Activated CD4-positive, alpha-beta T cell treated with anti-CD3 and anti-CD28 coated beads for 36 hours (primary cell): ENCODE measurements at regions not wholly inside any gene's neighbourhood (a gene's known extent, or its start where the extent isn't known, plus 50 kb on each side); places are given as distances from the start of the nearest gene placed in this dataset.

ENCODE experiments used
- ATAC-seq: fragments of 200-7000 bp; cut with Tn5 transposase; one replicate; pipeline ENCODE4 v1.10.0; 2021; ENCODE audit warnings: mild to moderate bottlenecking, moderate library complexity
- CTCF ChIA-PET: fragments of 350-600 bp; sonication (Branson Sonifier 250); formaldehyde crosslinking; loops from one replicate; lab custom pipeline; 2021; ENCODE audit warnings: antibody characterized with exemption; lab: Charles Lee
- POLR2A ChIA-PET: fragments of 350-600 bp; sonication (Branson Sonifier 250); formaldehyde crosslinking; loops from one replicate; lab custom pipeline; 2021; ENCODE audit warnings: antibody characterized with exemption, inconsistent platforms; lab: Charles Lee
- DNase-seq: peaks from one replicate; pipeline ENCODE4 v3.0.0-alpha.2; 2020
- H3K27ac Mint-ChIP-seq: one replicate; pipeline ENCODE4 v1.8.0; 2021; ENCODE audit warnings: mixed read lengths
- H3K27me3 Mint-ChIP-seq: one replicate; pipeline ENCODE4 v1.8.0; 2021; ENCODE audit warnings: mixed read lengths
- H3K36me3 Mint-ChIP-seq: one replicate; pipeline ENCODE4 v1.8.0; 2021; ENCODE audit warnings: low read depth, mixed read lengths
- H3K4me1 Mint-ChIP-seq: one replicate; pipeline ENCODE4 v1.8.0; 2021; ENCODE audit warnings: mixed read lengths
- H3K4me3 Mint-ChIP-seq: one replicate; pipeline ENCODE4 v1.8.0; 2021; ENCODE audit warnings: mild to moderate bottlenecking, moderate library complexity, mixed read lengths
- H3K9me3 Mint-ChIP-seq: one replicate; pipeline ENCODE4 v1.8.0; 2021; ENCODE audit warnings: low read depth, mixed read lengths
- intact Hi-C, 2 experiments: fragments of 100-400 bp; cut with DNase I in 1 of 2; cut with micrococcal nuclease in 1 of 2; formaldehyde crosslinking; loops; one replicate each; pipeline versions ENCODE4 v1.14.2 to v1.15.1; 2022 to 2024; cut with DNase I, micrococcal nuclease

GRCh38 chr19:31991984-31992655 is 353.3 kb upstream of the ZNF507 start:
- DNase-seq = no peak
- ChIA-PET CTCF (interaction anchor here (1.6 kb wide), 1 partner anchor 232 kb away, joined by 4 read pairs; no protein-coding TSS in a partner anchor), POLR2A (no interaction called here)
- intact Hi-C loops = no loop called here
- ATAC-seq = no peak
- H3K4me3 Mint-ChIP-seq = no peak overlapping the region
- peaks cover 5% of the 10 kb centered on the region for H3K27me3 Mint-ChIP-seq
- H3K9me3 Mint-ChIP-seq = peaks cover 5% of the 10 kb centered on the region
- H3K4me1 Mint-ChIP-seq = no peaks in the 10 kb centered on the region
- no peak overlapping the region for H3K27ac Mint-ChIP-seq
- no peaks in the 10 kb centered on the region for H3K36me3 Mint-ChIP-seq

- CTCF ChIA-PET = no interaction called here
- peaks cover 8% of the 10 kb centered on the region for H3K9me3 Mint-ChIP-seq
- DNase-seq = no peak
- POLR2A ChIA-PET = no interaction called here
- no peak overlapping the region for H3K27ac Mint-ChIP-seq
- H3K4me3 Mint-ChIP-seq = no peak overlapping the region
- ATAC-seq = no peak
- H3K4me1 Mint-ChIP-seq = no peaks in the 10 kb centered on the region
- H3K36me3 Mint-ChIP-seq = no peaks in the 10 kb centered on the region
- peaks cover 5% of the 10 kb centered on the region for H3K27me3 Mint-ChIP-seq
- intact Hi-C loops = no loop called here
These were observed 352.7 kb upstream of the ZNF507 start for GRCh38 chr19:31992750-31993149.

GRCh38 chr19:31995546-31995945 is 349.9 kb upstream of the ZNF507 start:
- no peak for DNase-seq
- Mint-ChIP-seq H3K9me3 (peaks cover 6% of the 10 kb centered on the region), H3K27me3 (peaks cover 2% of the 10 kb centered on the region), H3K4me1 (no peaks in the 10 kb centered on the region), H3K27ac (no peak overlapping the region), H3K4me3 (no peak overlapping the region), H3K36me3 (no peaks in the 10 kb centered on the region)
- CTCF ChIA-PET = no interaction called here
- intact Hi-C loops = no loop called here
- POLR2A ChIA-PET = no interaction called here
- ATAC-seq = no peak

GRCh38 chr19:32010071-32010470 is 335.3 kb upstream of the ZNF507 start:
- Mint-ChIP-seq H3K36me3 (no peaks in the 10 kb centered on the region), H3K4me3 (no peak overlapping the region), H3K9me3 (peaks cover 2% of the 10 kb centered on the region), H3K27ac (no peak overlapping the region), H3K27me3 (no peaks in the 10 kb centered on the region), H3K4me1 (no peaks in the 10 kb centered on the region)
- ChIA-PET CTCF (no interaction called here), POLR2A (no interaction called here)
- DNase-seq (no peak), ATAC-seq (no peak)
- intact Hi-C loops = no loop called here

GRCh38 chr19:32012206-32012605 is 333.2 kb upstream of the ZNF507 start:
- intact Hi-C loops = no loop called here
- H3K27me3 Mint-ChIP-seq = no peaks in the 10 kb centered on the region
- H3K9me3 Mint-ChIP-seq = peaks cover under 1% of the 10 kb centered on the region
- no peak overlapping the region for H3K4me3 Mint-ChIP-seq
- H3K27ac Mint-ChIP-seq = no peak overlapping the region
- DNase-seq = no peak
- H3K36me3 Mint-ChIP-seq = no peaks in the 10 kb centered on the region
- ChIA-PET CTCF (no interaction called here), POLR2A (no interaction called here)
- H3K4me1 Mint-ChIP-seq = no peaks in the 10 kb centered on the region
- no peak for ATAC-seq

GRCh38 chr19:32012886-32013631 is 332.4 kb upstream of the ZNF507 start:
- H3K36me3 Mint-ChIP-seq = no peaks in the 10 kb centered on the region
- ChIA-PET CTCF (no interaction called here), POLR2A (no interaction called here)
- H3K4me3 Mint-ChIP-seq = no peak overlapping the region
- ATAC-seq = no peak
- intact Hi-C loops = no loop called here
- no peaks in the 10 kb centered on the region for H3K27me3 Mint-ChIP-seq
- H3K4me1 Mint-ChIP-seq = no peaks in the 10 kb centered on the region
- H3K27ac Mint-ChIP-seq = no peak overlapping the region
- DNase-seq = no peak
- H3K9me3 Mint-ChIP-seq = no peaks in the 10 kb centered on the region

GRCh38 chr19:32017176-32017953 is 328.0 kb upstream of the ZNF507 start:
- DNase-seq (no peak), ATAC-seq (no peak)
- no peaks in the 10 kb centered on the region for H3K27me3 Mint-ChIP-seq
- CTCF ChIA-PET = no interaction called here
- no peaks in the 10 kb centered on the region for H3K4me1 Mint-ChIP-seq
- no peaks in the 10 kb centered on the region for H3K36me3 Mint-ChIP-seq
- no peak overlapping the region for H3K27ac Mint-ChIP-seq
- intact Hi-C loops = no loop called here
- POLR2A ChIA-PET = no interaction called here
- peaks cover 2% of the 10 kb centered on the region for H3K9me3 Mint-ChIP-seq
- H3K4me3 Mint-ChIP-seq = no peak overlapping the region

GRCh38 chr19:32018014-32018413 is 327.4 kb upstream of the ZNF507 start:
- ATAC-seq (no peak), DNase-seq (no peak)
- ChIA-PET CTCF (no interaction called here), POLR2A (no interaction called here)
- Mint-ChIP-seq H3K9me3 (peaks cover 2% of the 10 kb centered on the region), H3K27ac (no peak overlapping the region), H3K36me3 (no peaks in the 10 kb centered on the region), H3K4me3 (no peak overlapping the region), H3K27me3 (no peaks in the 10 kb centered on the region), H3K4me1 (no peaks in the 10 kb centered on the region)
- intact Hi-C loops = no loop called here

GRCh38 chr19:32020538-32020937 is 324.9 kb upstream of the ZNF507 start:
- Mint-ChIP-seq H3K27ac (no peak overlapping the region), H3K4me1 (no peaks in the 10 kb centered on the region), H3K4me3 (no peak overlapping the region), H3K36me3 (no peaks in the 10 kb centered on the region), H3K27me3 (no peaks in the 10 kb centered on the region), H3K9me3 (peaks cover 4% of the 10 kb centered on the region)
- ChIA-PET POLR2A (no interaction called here), CTCF (no interaction called here)
- ATAC-seq = no peak
- no peak for DNase-seq
- intact Hi-C loops = no loop called here

GRCh38 chr19:32022044-32022640 is 323.3 kb upstream of the ZNF507 start:
- Mint-ChIP-seq H3K36me3 (no peaks in the 10 kb centered on the region), H3K9me3 (peaks cover 6% of the 10 kb centered on the region), H3K4me1 (no peaks in the 10 kb centered on the region), H3K27me3 (no peaks in the 10 kb centered on the region), H3K27ac (no peak overlapping the region), H3K4me3 (no peak overlapping the region)
- intact Hi-C loops = no loop called here
- DNase-seq (no peak), ATAC-seq (no peak)
- POLR2A ChIA-PET = no interaction called here
- CTCF ChIA-PET = no interaction called here

GRCh38 chr19:32022731-32023563 is 322.5 kb upstream of the ZNF507 start:
- DNase-seq (no peak), ATAC-seq (no peak)
- Mint-ChIP-seq H3K4me3 (no peak overlapping the region), H3K27ac (no peak overlapping the region), H3K36me3 (no peaks in the 10 kb centered on the region), H3K9me3 (peaks cover 7% of the 10 kb centered on the region), H3K27me3 (no peaks in the 10 kb centered on the region), H3K4me1 (no peaks in the 10 kb centered on the region)
- ChIA-PET CTCF (no interaction called here), POLR2A (no interaction called here)
- intact Hi-C loops = no loop called here
